Fibroblast of lung (primary cell): ENCODE measurements at regions not wholly inside any gene's neighbourhood (a gene's known extent, or its start where the extent isn't known, plus 50 kb on each side); places are given as distances from the start of the nearest gene placed in this dataset.

ENCODE experiments used
- CTCF ChIP-seq, 2 donors: IDR thresholded peaks in 1 of 2; conservative IDR thresholded peaks in 1 of 2; 1 replicate in 1 of 2; 2 replicates in 1 of 2; pipeline ENCODE4 v1.5.1; 2011 to 2012; ENCODE audit warnings: low read length in 2 of 2, control low read depth in 1 of 2, inconsistent platforms in 1 of 2, low read depth in 1 of 2, mild to moderate bottlenecking in 1 of 2
- EZH2 ChIP-seq: IDR thresholded peaks from 2 replicates; pipeline ENCODE4 v1.5.1; 2012; ENCODE audit warnings: low read length, control low read depth, mild to moderate bottlenecking; ENCODE audit errors: missing control alignments

- TF ChIP-seq CTCF (conservative IDR thresholded peaks at IDR 0.05 in 1 of 2, IDR thresholded peaks at IDR 0.05 in 1 of 2; ENCODE audit: low read depth in 1 of 2, low read length in 2 of 2) (no peak), EZH2 (no peak)
Observed at GRCh38 chr3:194854659-194855390, 169.1 kb downstream of the FAM43A start.
